HG02970 (cell line): ENCODE measurements at regions not wholly inside any gene's neighbourhood (a gene's known extent, or its start where the extent isn't known, plus 50 kb on each side); places are given as distances from the start of the nearest gene placed in this dataset.

Source experiments
- ATAC-seq: cut with Tn5 transposase; IDR thresholded peaks from one replicate; pipeline ENCODE4 v1.9.1; 2021; ENCODE audit warnings: mild to moderate bottlenecking, moderate library complexity, moderate number of reproducible peaks; ENCODE audit not compliant: unreplicated experiment, low FRiP score

- no peak for ATAC-seq
Observed at GRCh38 chr9:129281506-129282145, 103.6 kb upstream of the IER5L start.

DNA sequence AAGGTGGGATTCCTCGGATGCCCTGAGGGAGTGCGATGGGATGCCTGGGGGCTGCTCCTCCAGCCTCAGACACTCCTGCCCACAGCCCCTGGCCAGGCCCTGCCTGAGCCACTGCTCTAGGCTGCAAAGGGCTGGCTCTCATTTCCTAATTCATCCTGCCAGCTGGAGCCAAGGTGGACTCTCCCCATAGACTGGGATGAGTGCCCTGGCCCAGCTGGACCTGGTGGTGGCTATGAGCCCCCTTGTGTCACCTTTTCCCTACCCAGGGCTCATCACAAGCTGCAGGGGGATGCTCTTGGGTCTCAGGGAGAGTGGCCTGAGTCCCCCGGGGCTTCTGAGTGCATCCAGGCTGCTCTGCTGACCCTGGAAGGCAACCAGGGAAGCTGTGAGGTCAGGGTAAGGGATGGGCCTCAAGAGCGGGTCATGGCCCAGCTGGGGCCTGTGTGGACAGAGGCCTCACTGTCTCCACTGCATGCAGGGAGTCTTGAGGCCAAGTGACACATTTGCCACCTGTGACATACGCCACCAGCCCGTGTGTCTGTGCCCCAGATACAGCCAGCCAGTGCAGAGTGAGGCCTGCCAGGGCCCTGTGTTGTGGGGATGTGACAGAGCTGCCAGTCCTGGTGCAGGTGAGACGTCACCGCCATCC, 102.7 kb upstream of the IER5L start:
- no peak for ATAC-seq

DNA sequence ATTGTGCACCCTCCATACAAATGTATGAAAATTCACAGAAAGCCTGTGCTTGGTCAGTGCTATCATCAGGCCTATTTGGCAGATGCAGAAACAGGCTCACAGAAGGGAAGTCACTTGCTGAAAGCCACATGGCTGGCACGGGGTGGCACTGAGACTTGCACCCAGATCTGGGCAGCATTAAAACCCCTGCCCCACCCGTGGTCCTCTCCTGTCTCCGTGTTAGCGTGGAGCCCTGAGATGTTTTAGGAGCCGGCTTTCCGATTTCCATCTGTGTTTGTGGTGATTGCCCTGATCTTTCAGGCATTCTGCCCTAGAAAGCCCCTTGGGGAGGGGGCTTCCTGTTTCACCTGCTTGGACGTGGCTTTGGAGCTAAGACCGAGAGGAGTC, 102.2 kb upstream of the IER5L start:
- ATAC-seq = no peak

DNA sequence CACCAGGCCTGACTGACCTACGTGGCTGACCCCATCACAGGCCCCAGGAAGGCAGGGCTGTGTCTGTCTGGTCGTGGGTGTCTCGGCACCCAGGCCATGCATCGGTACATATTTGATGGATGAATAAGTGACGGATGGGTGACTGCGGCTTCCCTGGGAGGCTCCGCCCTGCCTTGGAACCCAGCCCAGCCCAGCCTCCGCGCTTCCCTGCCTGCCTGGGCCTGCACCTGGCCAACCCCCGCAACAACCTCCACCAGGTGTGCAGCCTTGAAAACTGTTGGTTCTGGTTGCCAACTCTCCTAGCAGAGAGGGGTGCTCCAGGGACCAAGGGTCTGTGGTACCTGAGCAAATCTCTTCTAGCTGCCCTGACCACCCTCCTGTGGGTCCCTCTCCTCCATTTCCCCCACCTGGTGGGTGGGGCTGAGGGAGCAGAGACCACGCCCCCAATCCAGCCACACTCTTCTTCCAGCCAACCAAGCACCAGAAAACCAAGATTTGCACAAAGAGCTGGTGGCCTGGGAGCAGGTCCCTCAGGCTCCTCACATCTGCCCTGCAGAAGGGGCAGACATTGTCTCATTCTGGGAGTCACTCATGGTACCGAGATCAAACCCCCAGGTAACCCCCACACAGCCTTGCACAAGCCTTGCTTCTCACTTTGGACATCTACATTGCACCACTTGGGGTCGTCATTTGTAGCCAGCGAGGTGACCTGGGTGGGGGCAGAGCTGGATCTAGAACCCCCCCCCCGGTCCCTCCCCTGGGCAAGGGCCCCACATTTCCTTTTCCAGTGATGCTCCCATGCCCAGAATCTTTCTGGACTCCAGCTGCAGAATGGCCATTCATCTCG, 100.6 kb upstream of the IER5L start:
- ATAC-seq = no peak

DNA sequence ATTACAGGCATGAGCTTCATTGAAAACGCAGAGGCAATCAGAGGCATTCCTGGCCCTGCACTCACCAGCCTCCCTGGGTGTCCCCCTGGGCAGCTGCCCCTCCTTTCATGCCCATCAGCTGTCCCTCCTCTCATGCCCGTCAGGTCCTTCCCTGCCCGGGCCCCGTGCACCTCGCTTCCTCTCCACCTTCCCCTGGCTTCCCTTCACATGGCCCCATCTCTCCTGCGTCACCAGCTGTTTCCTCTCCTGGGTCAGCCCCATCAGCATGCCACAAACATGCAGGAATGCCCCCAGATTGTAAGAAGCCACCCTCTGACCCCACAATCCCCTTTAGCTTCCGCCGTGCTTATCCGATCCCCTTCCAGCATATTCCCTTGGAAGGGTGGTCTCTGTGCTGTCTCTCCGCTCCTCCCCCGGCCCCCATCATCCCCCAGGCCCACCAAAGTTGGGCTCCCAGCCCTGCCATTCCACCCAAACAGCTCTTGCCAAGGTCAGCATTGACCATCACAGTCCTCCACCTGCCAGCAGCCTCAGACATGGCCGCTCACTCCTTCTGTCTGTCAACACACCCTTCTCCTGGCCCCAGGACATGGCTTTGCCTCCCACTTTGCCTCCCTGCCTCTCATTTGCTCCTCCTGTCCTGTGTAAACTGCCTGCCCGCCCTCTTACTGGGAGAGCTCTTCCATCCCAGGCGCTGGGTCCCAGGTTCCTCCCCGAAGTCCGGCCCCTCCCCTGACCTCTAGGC, 98.6 kb upstream of the IER5L start:
- no peak for ATAC-seq

GRCh38 chr9:129275626-129276247, 97.7 kb upstream of the IER5L start:
- no peak for ATAC-seq

- ATAC-seq = no peak
Observed at GRCh38 chr9:129273941-129274684, 96.1 kb upstream of the IER5L start.

DNA sequence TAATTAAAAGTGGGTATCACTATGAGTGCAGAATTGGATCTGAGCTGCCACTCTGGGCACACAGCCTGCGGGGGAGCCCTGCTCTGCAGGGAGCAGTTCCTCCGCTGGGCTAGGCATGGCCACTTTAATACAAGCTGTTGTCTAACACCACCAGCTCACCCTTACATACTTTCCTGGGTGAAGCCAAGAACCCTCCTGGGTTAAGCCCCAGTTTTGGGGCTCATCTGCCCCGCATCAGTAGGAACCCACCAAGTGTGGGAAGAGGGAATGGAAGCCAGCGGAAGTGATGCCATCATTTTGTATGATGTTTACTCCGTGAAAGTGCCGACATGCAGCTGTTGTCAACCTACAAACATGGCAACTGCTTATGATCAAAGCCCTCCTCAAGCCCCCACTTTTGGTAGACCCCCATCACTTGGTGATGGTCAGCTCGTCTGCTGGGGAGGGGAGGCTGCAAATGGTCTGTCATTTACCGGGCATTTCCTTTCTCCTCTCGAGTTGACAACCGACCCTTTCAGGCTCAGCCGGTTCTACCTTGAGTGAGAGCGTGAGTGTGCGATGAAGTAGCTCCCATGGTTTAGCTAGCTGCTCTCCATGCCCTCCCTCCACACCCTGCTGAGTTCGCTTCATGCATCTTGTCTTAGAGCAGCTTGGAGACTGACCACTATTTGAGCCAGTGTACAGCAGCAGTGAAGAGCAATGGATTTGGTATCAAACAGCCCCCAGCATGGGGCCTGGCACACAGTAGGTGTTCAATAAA, 95.3 kb upstream of the IER5L start:
- no peak for ATAC-seq

DNA sequence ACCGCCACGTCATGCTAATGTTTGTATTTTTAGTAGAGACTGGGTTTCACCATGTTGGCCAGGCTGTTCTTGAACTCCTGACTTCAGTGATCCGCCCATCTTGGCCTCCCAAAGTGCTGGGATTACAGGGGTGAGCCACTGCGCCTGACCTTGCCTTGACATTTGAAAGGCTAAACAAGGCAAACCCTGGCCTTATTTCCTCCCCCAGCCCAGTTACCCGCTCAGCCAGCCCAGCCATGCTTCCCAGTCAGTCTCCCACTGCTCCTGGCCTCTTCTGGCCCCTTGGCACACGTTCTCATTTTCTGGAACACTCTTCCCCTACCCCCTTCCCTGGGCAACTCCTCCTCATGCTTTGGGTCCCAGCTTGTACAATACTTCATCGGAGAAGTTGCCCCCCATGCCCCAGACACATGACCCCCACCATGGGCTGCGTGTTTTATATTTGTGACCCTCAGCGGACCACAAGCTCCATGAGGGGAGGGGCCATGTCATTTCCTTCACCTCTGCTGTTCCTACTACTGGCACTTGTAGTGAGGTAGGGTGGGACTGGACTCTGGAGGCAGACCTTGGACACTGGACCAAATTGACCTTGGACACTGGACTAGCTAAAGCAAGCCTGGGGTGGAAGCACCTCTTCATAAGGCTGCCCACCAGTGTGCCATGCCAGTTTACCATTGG, 94.4 kb upstream of the IER5L start:
- no peak for ATAC-seq

DNA sequence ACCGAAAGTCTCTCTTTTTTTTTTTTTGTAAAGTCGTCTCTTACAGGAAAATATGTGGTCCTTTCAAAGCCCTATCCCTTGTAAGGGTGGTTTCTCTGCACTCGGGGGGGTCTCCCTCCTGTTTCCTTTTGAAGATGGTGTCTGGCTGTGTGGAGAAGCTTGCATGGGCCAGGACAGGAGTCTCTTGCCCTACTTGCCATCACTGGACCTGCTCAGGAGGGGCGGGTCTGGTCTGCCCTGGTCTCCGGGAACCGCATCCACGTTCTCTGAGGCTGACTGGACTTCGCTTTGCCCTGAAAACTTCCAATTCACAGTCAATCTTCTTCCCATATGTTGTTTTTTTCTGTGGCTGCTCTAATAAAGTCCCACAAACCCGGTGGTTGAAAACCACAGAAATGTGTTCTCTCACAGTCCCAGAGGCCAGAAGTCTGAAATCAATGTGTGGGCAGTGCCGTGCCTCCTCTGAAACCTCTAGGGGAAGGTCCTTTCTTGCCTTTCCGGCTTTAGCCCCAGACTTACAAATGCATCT, 92.9 kb upstream of the IER5L start:
- peak; percentile 34 for ATAC-seq

- peak; percentile 72 for ATAC-seq
Observed at GRCh38 chr9:129270205-129270604, 92.1 kb upstream of the IER5L start.

- no peak for ATAC-seq
Observed at GRCh38 chr9:129267141-129267540, 89.1 kb upstream of the IER5L start.

DNA sequence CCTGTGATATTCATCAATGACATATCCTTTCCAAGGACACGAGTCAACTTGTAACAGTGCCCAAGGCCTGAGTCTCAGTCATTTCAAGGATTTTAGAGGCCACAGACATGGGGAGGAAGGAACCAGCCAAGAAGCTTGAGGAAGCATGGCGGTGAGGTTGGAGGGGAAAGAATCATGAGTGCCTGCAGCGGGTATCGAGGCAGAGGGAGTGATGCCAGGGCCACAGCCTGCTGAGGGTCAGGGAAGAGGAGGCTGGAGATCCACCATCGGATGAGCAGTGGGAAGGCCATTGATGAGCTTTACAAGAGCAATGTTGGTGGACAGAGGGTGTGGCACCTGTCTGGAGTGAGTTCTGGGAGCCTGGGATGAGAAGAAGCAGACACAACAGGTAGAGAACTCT, 88.5 kb upstream of the IER5L start:
- ATAC-seq = no peak

DNA sequence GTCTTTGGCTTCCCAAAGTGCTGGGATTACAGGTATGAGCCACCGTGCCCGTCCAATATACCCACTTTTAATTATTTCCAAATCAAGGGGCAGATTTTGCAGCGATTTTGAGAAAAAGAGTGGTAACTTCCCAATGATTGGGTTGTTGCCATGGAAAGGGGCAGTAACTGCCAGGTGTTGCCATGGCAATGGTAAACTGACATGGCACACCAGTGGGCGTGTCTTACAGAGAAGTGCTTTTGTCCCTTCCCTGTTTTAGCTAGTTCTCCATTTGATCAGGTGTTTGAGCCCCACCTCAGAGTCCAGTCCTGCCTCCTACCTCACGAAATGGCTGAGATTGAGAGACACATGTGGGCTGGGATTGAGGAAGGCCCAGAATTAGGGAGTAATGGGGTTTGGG, 86.3 kb upstream of the IER5L start:
- no peak for ATAC-seq

DNA sequence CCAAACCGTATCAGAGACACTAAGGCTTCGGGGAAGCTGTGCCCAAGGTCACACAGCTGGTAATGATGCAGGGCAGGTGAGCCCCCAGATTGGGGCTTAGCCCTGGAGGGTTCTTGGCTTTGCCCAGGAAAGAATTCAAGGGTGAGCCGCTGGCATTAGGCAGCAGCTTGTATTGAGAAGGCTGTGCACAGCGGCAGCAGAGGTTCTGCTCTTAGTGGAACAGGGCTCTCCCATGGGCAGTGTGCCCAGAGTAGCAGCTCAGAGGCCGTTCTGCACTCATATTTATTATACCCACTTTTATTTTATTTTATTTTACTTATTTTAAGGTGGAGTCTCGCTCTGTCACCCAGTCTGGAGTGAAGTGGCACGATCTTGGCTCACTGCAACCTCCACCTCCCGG, 85.8 kb upstream of the IER5L start:
- no peak for ATAC-seq

GRCh38 chr9:129262261-129262660, 84.2 kb upstream of the IER5L start:
- no peak for ATAC-seq

GRCh38 chr9:129259375-129259774, 81.3 kb upstream of the IER5L start:
- no peak for ATAC-seq

- ATAC-seq = no peak
Observed at GRCh38 chr9:129258823-129259301, 80.8 kb upstream of the IER5L start.
